Stomach (tissue), 8 donors: ENCODE measurements at regions not wholly inside any gene's neighbourhood (a gene's known extent, or its start where the extent isn't known, plus 50 kb on each side); places are given as distances from the start of the nearest gene placed in this dataset.
"Not testable (repeated sequence)": the region's sequence is repeated elsewhere in the genome, so short reads cannot be mapped to it uniquely, and the experiment has no call there.

Experiments
- DNase-seq, 2 donors: peaks; one replicate each; pipeline versions ENCODE4 v3.0.0 to v3.0.0-alpha.2; 2013 to 2019
- H3K27ac ChIP-seq, 5 donors: fragments of 200-600 bp in 4 of 5; sonication (generic) in 4 of 5; one replicate each; pipeline ENCODE4 v1.5.1; 2013 to 2019; ENCODE audit warnings: mild to moderate bottlenecking in 1 of 5, moderate library complexity in 1 of 5
- H3K27me3 ChIP-seq, 3 donors: fragments of 200-600 bp; sonication (generic); one replicate each; pipeline ENCODE4 v1.5.1; 2017 to 2019; ENCODE audit warnings: mixed run types in 1 of 3
- H3K36me3 ChIP-seq, 4 donors: fragments of 200-600 bp; sonication (generic); 1 replicate in 3 of 4; 2 replicates in 1 of 4; pipeline ENCODE4 v1.5.1; 2016 to 2019
- H3K4me1 ChIP-seq, 4 donors: fragments of 200-600 bp; sonication (generic); one replicate each; pipeline ENCODE4 v1.5.1; 2016 to 2019
- H3K4me3 ChIP-seq, 4 donors: fragments of 200-600 bp; sonication (generic) in 3 of 4; one replicate each; pipeline ENCODE4 v1.5.1; 2016 to 2019; ENCODE audit warnings: mild to moderate bottlenecking in 1 of 4
- H3K9me3 ChIP-seq, 4 donors: fragments of 200-600 bp; sonication (generic); one replicate each; pipeline ENCODE4 v1.5.1; 2016 to 2019
- CTCF ChIP-seq, 7 experiments: fragments of 450-650 bp in 4 of 7; fragments of 200-600 bp in 3 of 7; sonication (generic) in 3 of 7; IDR thresholded peaks; one replicate each; pipeline ENCODE4 v1.5.1; 2016 to 2019; ENCODE audit warnings: antibody characterized with exemption in 7 of 7, control low read depth in 2 of 7, mild to moderate bottlenecking in 1 of 7
- EP300 ChIP-seq: sonication (generic); formaldehyde crosslinking; IDR thresholded peaks from one replicate; pipeline ENCODE4 v1.6.1; 2017; ENCODE audit warnings: antibody characterized with exemption
- POLR2A ChIP-seq, 4 donors: fragments of 450-650 bp; IDR thresholded peaks; one replicate each; pipeline ENCODE4 v1.6.1; 2016; ENCODE audit warnings: antibody characterized with exemption in 4 of 4, control low read depth in 2 of 4, mild to moderate bottlenecking in 1 of 4, moderate library complexity in 1 of 4
- POLR2AphosphoS5 ChIP-seq, 3 donors: sonication (generic); formaldehyde crosslinking; IDR thresholded peaks; one replicate each; pipeline ENCODE4 v1.6.1; 2016; ENCODE audit warnings: antibody characterized with exemption in 3 of 3
- WGBS, 5 donors: extraction: QIAGEN DNeasy Blood & Tissue Kit in 3 of 5; methylation state at CpG; one replicate each; pipeline versions ENCODE4 v1.1.5 to v1.1.7; 2013 to 2018; 5-methylcytosine and 5-hydroxymethylcytosine counted together
- intact Hi-C: fragments of 100-400 bp; cut with DNase I; formaldehyde crosslinking; loops from one replicate; pipeline ENCODE4 v1.15.1; 2023; ENCODE audit warnings: low total_unique reads
- donor health status: healthy with polysubstance abuse.
- donor health status: Bipolar disorder and iron deficiency.
- donor health status: healthy.

- 61 to 73% (median 69%) methylated on average over 5 of the region's 5 CpGs for WGBS, 5 donors
- Histone ChIP-seq H3K27me3 (no peaks in the 10 kb centered on the region), H3K36me3 (no peaks in the 10 kb centered on the region), H3K9me3 (no peaks in the 10 kb centered on the region), H3K4me1 (no peaks in the 10 kb centered on the region), H3K4me3 (no peak overlapping the region), H3K27ac (no peak overlapping the region)
- DNase-seq: no peak
- intact Hi-C loops: no loop called here
- TF ChIP-seq CTCF (IDR thresholded peaks at IDR 0.05) (no peak), EP300 (no peak), POLR2A (IDR thresholded peaks at IDR 0.05) (no peak)
Measured at GRCh38 chr11:96580476-96581040, 190.7 kb downstream of the JRKL start.

DNA sequence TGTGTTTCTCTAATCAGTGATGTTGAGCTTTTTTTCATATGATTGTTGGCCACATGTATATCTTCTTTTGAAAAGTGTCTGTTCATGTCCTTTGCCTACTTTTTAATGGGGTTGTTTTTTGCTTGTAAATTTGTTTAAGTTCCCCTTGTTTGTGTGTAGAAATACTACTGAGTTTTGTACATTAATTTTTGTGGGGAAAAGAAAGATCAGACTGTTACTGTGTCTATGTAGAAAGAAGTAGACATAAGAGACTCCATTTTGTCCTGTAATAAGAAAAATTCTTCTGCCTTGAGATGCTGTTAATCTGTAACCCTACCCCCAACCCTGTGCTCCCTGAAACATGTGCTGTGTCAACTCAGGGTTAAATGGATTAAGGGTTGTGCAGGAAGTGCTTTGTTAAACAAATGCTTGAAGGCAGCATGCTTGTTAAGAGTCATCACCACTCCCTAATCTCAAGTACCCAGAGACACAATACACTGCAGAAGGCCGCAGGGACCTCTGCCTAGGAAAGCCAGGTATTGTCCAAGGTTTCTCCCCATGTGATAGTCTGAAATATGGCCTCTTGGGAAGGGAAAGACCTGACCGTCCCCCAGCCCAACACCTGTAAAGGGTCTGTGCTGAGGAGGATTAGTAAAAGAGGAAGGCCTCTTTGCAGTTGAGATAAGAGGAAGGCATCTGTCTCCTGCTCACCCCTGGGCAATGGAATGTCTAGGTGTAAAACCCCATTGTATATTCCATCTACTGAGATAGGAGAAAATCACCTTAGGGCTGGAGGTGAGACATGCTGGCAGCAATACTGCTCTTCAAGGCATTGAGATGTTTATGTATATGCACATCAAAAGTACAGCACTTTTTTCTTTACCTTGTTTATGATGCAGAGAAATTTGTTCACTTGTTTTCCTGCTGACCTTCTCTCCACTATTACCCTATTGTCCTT is 196.4 kb downstream of the JRKL start:
- H3K27me3 ChIP-seq, H3K4me3 ChIP-seq, H3K27ac ChIP-seq, DNase-seq, H3K4me1 ChIP-seq, H3K36me3 ChIP-seq, intact Hi-C loops, H3K9me3 ChIP-seq: not testable (repeated sequence)
- WGBS, 5 donors: 22 to 48% (median 37%) methylated on average over 2 of the region's 2 CpGs

DNA sequence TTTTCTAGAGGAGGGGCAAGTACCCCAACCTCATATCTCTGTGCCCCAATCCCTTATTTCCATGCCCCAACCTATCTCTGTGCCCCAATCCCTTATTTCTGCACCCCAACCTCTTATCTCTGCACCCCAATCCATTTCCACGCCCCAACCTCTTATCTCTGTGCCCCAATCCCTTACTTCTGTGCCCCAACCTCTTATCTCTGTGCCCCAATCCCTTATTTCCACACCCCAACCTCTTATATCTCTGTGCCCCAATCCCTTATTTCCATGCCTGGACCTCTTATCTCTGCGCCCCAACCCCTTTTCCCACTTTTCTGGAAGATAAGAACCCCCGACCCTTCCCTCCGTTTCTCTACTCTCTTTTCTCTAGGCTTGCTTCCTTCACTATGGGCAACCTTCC is 199.0 kb downstream of the JRKL start:
- H3K9me3 ChIP-seq, intact Hi-C loops, DNase-seq, H3K36me3 ChIP-seq, H3K27me3 ChIP-seq, H3K4me3 ChIP-seq, H3K27ac ChIP-seq, H3K4me1 ChIP-seq: not testable (repeated sequence)
- WGBS, 5 donors: 62 to 79% (median 66%) methylated on average over 4 of the region's 4 CpGs

DNA sequence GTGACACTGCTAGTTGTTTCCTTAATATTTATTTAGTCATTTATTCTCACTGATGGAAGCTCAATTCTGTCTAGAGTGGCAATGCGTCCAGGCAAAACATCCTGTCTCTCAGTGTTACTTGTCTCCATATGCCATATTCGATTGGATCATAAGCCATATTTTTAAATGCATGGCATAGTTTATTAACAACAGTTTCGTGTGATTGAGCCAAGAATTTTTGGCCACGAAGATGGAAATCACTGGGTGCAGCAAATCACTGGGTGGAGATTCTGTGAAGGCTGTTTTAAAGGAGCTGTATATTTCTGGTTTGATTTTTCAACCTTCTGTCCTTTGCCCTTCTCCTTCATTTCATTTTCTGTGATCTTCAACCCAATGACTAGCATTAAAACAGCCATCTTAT is 205.2 kb downstream of the JRKL start:
- H3K27ac ChIP-seq: no peak overlapping the region
- H3K4me1 ChIP-seq: no peaks in the 10 kb centered on the region
- no peaks in the 10 kb centered on the region for H3K9me3 ChIP-seq
- H3K4me3 ChIP-seq: no peak overlapping the region
- no peaks in the 10 kb centered on the region for H3K36me3 ChIP-seq
- intact Hi-C loops: no loop called here
- no peaks in the 10 kb centered on the region for H3K27me3 ChIP-seq
- WGBS, 5 donors: 52 to 68% (median 63%) methylated on average over 4 of the region's 4 CpGs
- no peak for DNase-seq
- TF ChIP-seq CTCF (IDR thresholded peaks at IDR 0.05) (no peak), POLR2AphosphoS5 (IDR thresholded peaks at IDR 0.05) (no peak), POLR2A (IDR thresholded peaks at IDR 0.05) (no peak), EP300 (no peak)

DNA sequence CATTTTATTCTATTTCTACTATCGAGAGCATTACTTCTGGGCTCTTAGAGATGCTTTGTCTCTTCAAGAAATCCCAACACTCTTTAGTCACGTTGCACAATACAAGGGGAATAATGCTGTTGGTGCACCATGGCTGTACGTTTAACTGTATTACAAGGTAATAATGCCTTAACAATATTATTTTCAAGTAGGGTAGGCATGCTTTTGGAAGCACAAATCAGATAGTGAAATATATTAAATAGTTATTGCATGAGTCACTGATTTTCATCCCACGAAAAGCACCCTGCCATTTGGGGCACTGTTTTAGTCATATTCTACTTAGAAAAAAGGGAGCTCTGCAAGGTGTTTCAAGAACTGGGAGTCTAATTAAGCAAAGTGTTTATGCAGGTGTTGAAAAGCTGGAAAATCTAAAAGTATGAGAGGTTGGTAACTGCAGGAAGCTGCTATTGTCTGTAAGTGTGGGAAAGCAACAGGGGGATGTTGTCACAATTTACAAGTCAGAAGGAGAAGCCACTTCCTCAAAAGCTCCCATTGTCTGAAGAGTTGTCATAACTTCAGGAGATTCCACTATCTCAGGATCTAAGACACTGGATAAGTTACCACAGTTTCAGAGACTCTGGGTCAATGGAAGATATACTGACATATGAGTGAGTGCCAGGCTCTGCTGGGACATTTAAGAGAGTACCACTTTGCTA is 218.2 kb downstream of the JRKL start:
- Histone ChIP-seq H3K9me3 (peaks cover 0 to 5% (median 2%) of the 10 kb centered on the region in 4 donors), H3K4me1 (no peaks in the 10 kb centered on the region), H3K36me3 (no peaks in the 10 kb centered on the region), H3K27ac (no peak overlapping the region), H3K27me3 (no peaks in the 10 kb centered on the region), H3K4me3 (no peak overlapping the region)
- intact Hi-C loops: no loop called here
- WGBS, 5 donors: 59 to 70% (median 65%) methylated on average over 4 of the region's 4 CpGs
- TF ChIP-seq EP300: no peak
- TF ChIP-seq POLR2A (IDR thresholded peaks at IDR 0.05): no peak
- TF ChIP-seq CTCF (IDR thresholded peaks at IDR 0.05): no peak
- no peak for TF ChIP-seq POLR2AphosphoS5 (IDR thresholded peaks at IDR 0.05)
- DNase-seq: no peak
